ENCODE measurements at regions not wholly inside any gene's neighbourhood (a gene's known extent, or its start where the extent isn't known, plus 50 kb on each side); places are given as distances from the start of the nearest gene placed in this dataset.

GRCh38 chr7:26480156-26480555, 188.5 kb downstream of the SNX10 start:
- no peak for DNase-seq (ENCODE audit: low read depth)

GRCh38 chr7:26482927-26483326, 191.3 kb downstream of the SNX10 start:
- DNase-seq (ENCODE audit: low read depth), result no peak
- in situ Hi-C loops (cut with HindIII; ENCODE audit: low pct_unique_long_range_greater_than_20kb, low sequenced_read_pairs), result no loop called here

More at GRCh38 chr7:26480156-26480555, 188.5 kb downstream of the SNX10 start:
- in situ Hi-C loops (cut with HindIII; ENCODE audit: low pct_unique_long_range_greater_than_20kb, low sequenced_read_pairs), result no loop called here

- no peak for DNase-seq (ENCODE audit: low read depth)
- in situ Hi-C loops (cut with HindIII; ENCODE audit: low pct_unique_long_range_greater_than_20kb, low sequenced_read_pairs), result no loop called here
Observed at GRCh38 chr7:26483843-26484242, 192.2 kb downstream of the SNX10 start.

GRCh38 chr7:26485367-26485934, 193.8 kb downstream of the SNX10 start:
- in situ Hi-C loops (cut with HindIII; ENCODE audit: low pct_unique_long_range_greater_than_20kb, low sequenced_read_pairs), result no loop called here

DNA sequence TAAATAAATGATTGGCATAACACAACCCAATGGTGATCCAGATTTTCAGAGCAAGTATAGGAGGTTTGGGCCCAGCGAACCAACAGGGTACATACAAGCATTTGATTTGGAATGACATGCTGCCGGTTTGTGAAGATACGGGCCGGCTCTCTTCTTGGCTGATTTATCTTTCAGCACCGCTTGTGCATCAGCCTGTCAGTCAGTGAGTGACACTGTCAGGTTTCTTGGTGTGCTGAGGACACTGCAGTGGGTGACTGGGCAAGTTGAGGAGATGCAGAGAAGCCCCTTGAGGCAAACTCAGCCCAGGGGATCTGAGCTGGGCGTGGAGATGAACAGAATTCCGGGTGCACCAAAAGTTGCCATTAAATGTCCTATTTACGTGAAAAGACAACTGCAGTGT, 194.5 kb downstream of the SNX10 start:
- DNase-seq (ENCODE audit: low read depth), result no peak
- in situ Hi-C loops (cut with HindIII; ENCODE audit: low pct_unique_long_range_greater_than_20kb, low sequenced_read_pairs), result no loop called here

More at GRCh38 chr7:26485367-26485934, 193.8 kb downstream of the SNX10 start:
- DNase-seq (ENCODE audit: low read depth), result no peak

DNA sequence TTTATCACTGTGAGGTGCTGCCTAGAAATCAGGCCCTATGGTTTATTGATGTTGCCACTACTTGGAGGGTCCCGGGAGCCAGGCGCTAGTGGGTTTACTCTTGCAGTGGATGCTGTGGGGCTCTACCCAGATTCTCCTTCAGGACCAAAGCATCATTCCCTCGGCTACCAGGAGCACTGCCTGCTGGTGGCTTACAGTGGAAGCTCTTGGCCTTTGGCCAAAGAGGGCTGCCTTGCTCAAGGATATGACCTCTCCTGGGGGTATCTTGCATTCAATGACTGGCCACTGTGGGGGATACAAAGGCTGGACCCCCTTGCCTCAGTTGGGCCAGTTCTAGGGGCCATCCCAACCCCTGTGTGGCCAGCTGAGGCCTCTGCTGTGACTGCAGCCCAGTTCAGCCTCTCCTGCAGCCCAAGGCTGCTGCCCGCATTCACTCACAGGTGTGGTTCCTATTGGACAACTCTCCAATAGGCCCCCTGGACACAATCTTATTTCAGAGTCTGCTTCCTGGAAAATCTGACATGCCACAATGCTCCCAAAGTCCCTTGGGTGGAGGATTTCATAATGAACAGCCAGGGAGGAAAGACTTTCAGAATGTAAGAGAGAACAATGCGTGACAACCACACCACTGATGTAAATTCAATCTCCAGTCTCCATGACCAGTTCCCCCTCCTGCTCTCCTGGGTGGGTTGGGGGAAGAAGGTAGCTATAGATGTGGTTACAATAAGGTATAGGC, 196.3 kb downstream of the SNX10 start:
- in situ Hi-C loops (cut with HindIII; ENCODE audit: low pct_unique_long_range_greater_than_20kb, low sequenced_read_pairs), result no loop called here
- no peak for DNase-seq (ENCODE audit: low read depth)

- no peak for DNase-seq (ENCODE audit: low read depth)
- in situ Hi-C loops (cut with HindIII; ENCODE audit: low pct_unique_long_range_greater_than_20kb, low sequenced_read_pairs), result no loop called here
Observed at GRCh38 chr7:26489391-26489790, 197.7 kb downstream of the SNX10 start.

GRCh38 chr7:26489906-26490639, 198.4 kb downstream of the SNX10 start:
- in situ Hi-C loops (cut with HindIII; ENCODE audit: low pct_unique_long_range_greater_than_20kb, low sequenced_read_pairs), result no loop called here
- DNase-seq (ENCODE audit: low read depth), result no peak

- DNase-seq (ENCODE audit: low read depth), result no peak
- in situ Hi-C loops (cut with HindIII; ENCODE audit: low pct_unique_long_range_greater_than_20kb, low sequenced_read_pairs), result no loop called here
Observed at GRCh38 chr7:26490640-26491624, 199.3 kb downstream of the SNX10 start.

DNA sequence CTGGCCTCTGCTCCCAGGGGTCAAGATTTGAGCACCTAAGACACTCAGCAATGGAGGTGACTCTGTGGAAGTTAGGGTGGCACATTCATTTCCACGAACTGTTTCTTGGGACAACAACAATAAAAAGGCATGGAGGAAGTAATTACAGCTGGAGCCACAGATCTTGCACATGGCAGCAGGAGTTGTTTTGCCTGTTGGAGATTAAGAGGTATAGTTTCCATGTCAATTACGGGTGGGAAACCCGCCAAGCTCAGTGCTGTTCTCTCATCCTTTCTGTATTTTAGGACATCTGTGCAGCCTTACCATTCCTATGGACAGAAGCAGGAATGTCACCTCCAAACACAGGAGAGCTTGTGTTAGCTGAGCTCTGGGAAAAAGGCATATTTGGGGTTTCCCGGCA, 201.2 kb downstream of the SNX10 start:
- DNase-seq (ENCODE audit: low read depth), result no peak
- in situ Hi-C loops (cut with HindIII; ENCODE audit: low pct_unique_long_range_greater_than_20kb, low sequenced_read_pairs), result no loop called here

GRCh38 chr7:26493737-26494428, 202.2 kb downstream of the SNX10 start:
- no peak for DNase-seq (ENCODE audit: low read depth)
- in situ Hi-C loops (cut with HindIII; ENCODE audit: low pct_unique_long_range_greater_than_20kb, low sequenced_read_pairs), result no loop called here

DNA sequence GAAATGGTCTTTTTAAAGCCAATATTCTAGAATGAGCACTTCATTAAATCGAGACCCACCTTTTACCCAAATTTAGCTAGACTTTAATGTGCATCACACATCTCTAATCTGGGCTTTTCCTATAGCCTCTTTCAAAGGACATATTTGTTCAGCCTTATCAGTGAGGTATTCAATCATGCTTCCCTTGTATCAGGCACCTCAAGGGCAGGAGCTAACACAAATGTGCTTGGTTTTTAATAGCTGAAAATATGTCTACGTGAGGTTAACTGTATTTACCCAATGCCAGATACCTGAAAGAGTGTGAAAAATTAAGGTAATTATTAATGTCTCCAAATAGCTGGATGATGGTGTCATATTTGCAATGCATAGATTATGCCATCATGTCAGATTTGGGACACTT, 203.9 kb downstream of the SNX10 start:
- no peak for DNase-seq (ENCODE audit: low read depth)
- in situ Hi-C loops (cut with HindIII; ENCODE audit: low pct_unique_long_range_greater_than_20kb, low sequenced_read_pairs), result no loop called here

- no peak for DNase-seq (ENCODE audit: low read depth)
- in situ Hi-C loops (cut with HindIII; ENCODE audit: low pct_unique_long_range_greater_than_20kb, low sequenced_read_pairs), result no loop called here
Observed at GRCh38 chr7:26497801-26498596, 206.3 kb downstream of the SNX10 start.

GRCh38 chr7:26499315-26499897, 207.7 kb downstream of the SNX10 start:
- DNase-seq (ENCODE audit: low read depth), result no peak
- in situ Hi-C loops (cut with HindIII; ENCODE audit: low pct_unique_long_range_greater_than_20kb, low sequenced_read_pairs), result no loop called here

- peak; percentile 45 for DNase-seq (ENCODE audit: low read depth)
- in situ Hi-C loops (cut with HindIII; ENCODE audit: low pct_unique_long_range_greater_than_20kb, low sequenced_read_pairs), result no loop called here
Observed at GRCh38 chr7:26500749-26501352, 209.2 kb downstream of the SNX10 start.

- in situ Hi-C loops (cut with HindIII; ENCODE audit: low pct_unique_long_range_greater_than_20kb, low sequenced_read_pairs), result no loop called here
- DNase-seq (ENCODE audit: low read depth), result no peak
Observed at GRCh38 chr7:26504411-26505120, 212.9 kb downstream of the SNX10 start.
